ENCODE measurements at regions not wholly inside any gene's neighbourhood (a gene's known extent, or its start where the extent isn't known, plus 50 kb on each side); places are given as distances from the start of the nearest gene placed in this dataset.

DNA sequence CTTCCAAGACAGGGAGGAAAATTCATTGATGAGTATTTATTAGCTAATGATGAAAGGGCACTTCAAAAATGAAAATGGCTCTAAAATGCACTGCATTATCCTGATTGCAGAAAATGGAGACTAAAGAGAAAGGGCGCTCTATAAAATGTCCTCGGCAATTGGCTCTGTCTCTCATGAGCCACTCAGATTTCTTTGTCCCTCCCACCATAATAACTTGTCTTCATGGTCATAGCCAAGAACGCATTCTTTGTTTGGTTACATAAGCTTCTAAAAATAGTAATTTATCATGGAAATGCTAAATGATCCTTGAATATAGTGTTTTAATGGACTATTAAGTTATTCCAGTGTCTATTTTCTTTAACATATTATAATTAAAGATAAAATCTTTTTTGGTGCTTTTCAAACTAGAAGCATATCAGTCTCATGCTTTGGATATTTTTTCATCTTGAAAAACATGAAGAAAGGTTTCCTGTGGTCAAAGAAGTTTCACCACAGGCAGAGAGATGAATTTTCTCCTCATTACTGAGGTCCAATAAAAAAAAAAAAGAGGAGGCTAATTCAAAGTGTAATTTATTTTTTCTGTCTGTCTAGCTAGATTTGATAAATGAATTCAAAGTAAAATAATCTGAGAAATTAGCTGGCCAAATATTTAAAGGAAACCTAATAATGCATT is 238.1 kb upstream of the BLID start:
- intact Hi-C loops (cut with DNase I), result no loop called here
- Histone ChIP-seq H3K36me3 (no peaks in the 10 kb centered on the region), H3K4me1 (no peaks in the 10 kb centered on the region), H3K4me3 (no peak overlapping the region), H3K27ac (no peak overlapping the region), H3K9me3 (no peaks in the 10 kb centered on the region), H3K27me3 (no peaks in the 10 kb centered on the region)
- DNase-seq, result no peak
- 73 to 75% methylated on average over 3 of the region's 3 CpGs for WGBS, 2 donors
- no peak for TF ChIP-seq POLR2A (IDR thresholded peaks at IDR 0.05)
- TF ChIP-seq, protein P1, sequence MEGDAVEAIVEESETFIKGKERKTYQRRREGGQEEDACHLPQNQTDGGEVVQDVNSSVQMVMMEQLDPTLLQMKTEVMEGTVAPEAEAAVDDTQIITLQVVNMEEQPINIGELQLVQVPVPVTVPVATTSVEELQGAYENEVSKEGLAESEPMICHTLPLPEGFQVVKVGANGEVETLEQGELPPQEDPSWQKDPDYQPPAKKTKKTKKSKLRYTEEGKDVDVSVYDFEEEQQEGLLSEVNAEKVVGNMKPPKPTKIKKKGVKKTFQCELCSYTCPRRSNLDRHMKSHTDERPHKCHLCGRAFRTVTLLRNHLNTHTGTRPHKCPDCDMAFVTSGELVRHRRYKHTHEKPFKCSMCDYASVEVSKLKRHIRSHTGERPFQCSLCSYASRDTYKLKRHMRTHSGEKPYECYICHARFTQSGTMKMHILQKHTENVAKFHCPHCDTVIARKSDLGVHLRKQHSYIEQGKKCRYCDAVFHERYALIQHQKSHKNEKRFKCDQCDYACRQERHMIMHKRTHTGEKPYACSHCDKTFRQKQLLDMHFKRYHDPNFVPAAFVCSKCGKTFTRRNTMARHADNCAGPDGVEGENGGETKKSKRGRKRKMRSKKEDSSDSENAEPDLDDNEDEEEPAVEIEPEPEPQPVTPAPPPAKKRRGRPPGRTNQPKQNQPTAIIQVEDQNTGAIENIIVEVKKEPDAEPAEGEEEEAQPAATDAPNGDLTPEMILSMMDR (IDR thresholded peaks at IDR 0.05), result no peak

DNA sequence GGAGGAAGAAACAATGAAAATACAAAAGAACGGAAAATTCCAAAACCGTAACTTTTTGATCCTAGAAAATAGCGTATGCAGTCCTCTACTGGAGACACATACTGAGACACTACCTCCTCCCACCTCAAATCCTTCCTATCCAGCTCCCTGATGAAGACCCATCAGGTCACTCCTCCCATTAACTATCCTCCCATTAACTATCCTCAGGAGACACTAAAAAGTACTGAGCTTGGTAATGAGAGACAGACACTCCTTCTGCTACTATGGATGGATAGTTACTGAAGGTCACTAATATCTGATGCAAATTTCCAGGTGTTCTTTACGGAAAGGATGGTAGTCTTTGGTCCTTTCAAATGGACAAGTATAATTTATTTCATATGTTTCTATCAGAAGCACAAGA is 237.5 kb upstream of the BLID start:
- no peak overlapping the region for H3K27ac ChIP-seq
- H3K36me3 ChIP-seq, result no peaks in the 10 kb centered on the region
- no peaks in the 10 kb centered on the region for H3K27me3 ChIP-seq
- H3K4me3 ChIP-seq, result no peak overlapping the region
- intact Hi-C loops (cut with DNase I), result no loop called here
- TF ChIP-seq POLR2A (IDR thresholded peaks at IDR 0.05), result no peak
- TF ChIP-seq, protein P1 (IDR thresholded peaks at IDR 0.05), result no peak
- WGBS, 2 donors, result 92 to 95% methylated on average over 4 of the region's 4 CpGs
- no peaks in the 10 kb centered on the region for H3K4me1 ChIP-seq
- H3K9me3 ChIP-seq, result no peaks in the 10 kb centered on the region
- no peak for DNase-seq

DNA sequence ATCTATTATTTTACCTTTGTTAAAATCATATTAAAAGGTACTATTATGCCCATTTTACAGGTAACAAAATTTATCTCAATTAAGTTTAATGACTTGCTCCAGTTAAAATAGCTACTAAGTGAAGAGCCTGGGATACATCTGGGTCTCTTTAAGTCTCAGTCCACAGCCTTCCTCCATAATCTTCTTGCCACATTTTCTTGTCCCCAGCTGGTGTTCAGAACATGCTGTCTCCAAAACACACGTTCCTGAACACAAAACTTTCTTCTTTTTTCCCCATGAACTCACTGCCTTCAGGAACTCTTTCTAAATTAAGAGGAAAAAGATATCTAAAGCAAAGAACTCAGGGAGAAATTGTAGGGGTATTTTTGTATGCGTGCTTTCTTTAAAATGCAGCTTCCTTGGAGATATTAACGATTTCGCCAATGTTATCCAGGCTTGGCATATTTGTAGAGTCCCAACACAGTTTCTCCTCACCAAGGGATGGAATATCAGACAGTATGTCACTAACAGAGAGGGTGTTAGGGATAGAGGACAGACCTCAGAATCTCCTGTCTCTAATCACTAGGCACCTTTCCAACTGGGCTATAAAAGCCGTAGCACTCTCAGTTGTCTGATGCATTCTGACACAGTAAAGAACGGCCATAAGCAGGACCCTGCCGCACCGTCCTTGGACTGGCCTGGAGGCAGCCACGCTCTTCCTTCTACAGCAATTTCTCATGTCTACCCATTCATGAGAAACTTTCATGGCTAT is 232.8 kb upstream of the BLID start:
- intact Hi-C loops (cut with DNase I), result no loop called here
- 82 to 88% methylated on average over 8 to 9 of the region's 9 CpGs for WGBS, 2 donors

DNA sequence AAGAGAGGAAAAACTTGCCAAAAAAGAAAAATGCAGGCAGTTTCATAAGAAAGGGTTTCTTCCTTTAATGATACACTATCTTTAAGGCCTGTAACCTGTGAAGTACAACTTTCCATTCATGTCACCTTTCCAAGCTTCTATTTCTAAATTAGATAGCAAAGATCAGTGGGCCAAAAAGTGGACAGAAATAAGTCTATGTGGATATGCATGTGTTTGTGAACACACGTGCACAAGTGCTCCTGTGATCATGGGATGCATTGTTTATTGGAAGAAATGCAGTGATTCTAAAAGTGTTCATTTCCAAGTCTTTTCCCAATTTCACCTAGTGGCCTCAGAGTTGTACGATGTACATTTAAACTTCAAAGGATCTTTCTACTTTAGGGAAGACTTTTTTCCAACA is 230.0 kb upstream of the BLID start:
- no peaks in the 10 kb centered on the region for H3K27me3 ChIP-seq
- no peaks in the 10 kb centered on the region for H3K36me3 ChIP-seq
- no peaks in the 10 kb centered on the region for H3K4me1 ChIP-seq
- 79 to 80% methylated on average over 2 of the region's 2 CpGs for WGBS, 2 donors
- no peaks in the 10 kb centered on the region for H3K9me3 ChIP-seq
- TF ChIP-seq, protein P1 (IDR thresholded peaks at IDR 0.05), result no peak
- no peak for TF ChIP-seq POLR2A (IDR thresholded peaks at IDR 0.05)
- DNase-seq, result no peak
- H3K4me3 ChIP-seq, result no peak overlapping the region
- intact Hi-C loops (cut with DNase I), result no loop called here
- H3K27ac ChIP-seq, result no peak overlapping the region

More for the DNA sequence above, 232.8 kb upstream of the BLID start:
- Histone ChIP-seq H3K27ac (peak overlapping the region in 1 of 4 donors; percentile 39), H3K27me3 (no peaks in the 10 kb centered on the region), H3K4me1 (no peaks in the 10 kb centered on the region), H3K36me3 (no peaks in the 10 kb centered on the region), H3K4me3 (no peak overlapping the region), H3K9me3 (no peaks in the 10 kb centered on the region)
- TF ChIP-seq, protein P1 (IDR thresholded peaks at IDR 0.05), result no peak
- no peak for TF ChIP-seq POLR2A (IDR thresholded peaks at IDR 0.05)
- no peak for DNase-seq

DNA sequence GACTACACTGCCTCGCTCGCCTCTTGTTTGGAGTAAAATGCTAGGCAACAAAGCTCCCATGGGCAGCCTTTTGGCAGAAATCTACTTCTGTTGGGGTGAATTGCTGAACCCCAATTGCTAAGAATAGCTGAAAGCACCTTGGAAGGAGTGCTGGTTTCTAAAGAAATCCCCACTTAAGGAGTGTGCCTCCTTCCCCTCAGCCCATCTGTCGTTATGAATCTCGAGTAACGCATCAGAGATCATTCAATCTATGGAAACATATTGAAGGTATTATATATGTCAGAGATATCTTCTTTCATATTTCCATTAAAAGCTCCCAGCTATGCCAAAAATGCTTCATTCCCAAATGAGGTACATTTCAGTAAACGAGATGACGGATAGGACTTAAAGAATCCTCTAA is 229.6 kb upstream of the BLID start:
- 83 to 93% methylated on average over 7 of the region's 7 CpGs for WGBS, 2 donors
- no peak overlapping the region for H3K4me3 ChIP-seq
- no peaks in the 10 kb centered on the region for H3K9me3 ChIP-seq
- no peak overlapping the region for H3K27ac ChIP-seq
- H3K4me1 ChIP-seq, result peaks cover 0 to under 1% (median 0%) of the 10 kb centered on the region in 3 donors
- H3K27me3 ChIP-seq, result no peaks in the 10 kb centered on the region
- no peak for DNase-seq
- intact Hi-C loops (cut with DNase I), result no loop called here
- no peaks in the 10 kb centered on the region for H3K36me3 ChIP-seq
- TF ChIP-seq, protein P1 (IDR thresholded peaks at IDR 0.05), result no peak
- no peak for TF ChIP-seq POLR2A (IDR thresholded peaks at IDR 0.05)
